ENCODE measurements at regions not wholly inside any gene's neighbourhood (a gene's known extent, or its start where the extent isn't known, plus 50 kb on each side); places are given as distances from the start of the nearest gene placed in this dataset.

DNA sequence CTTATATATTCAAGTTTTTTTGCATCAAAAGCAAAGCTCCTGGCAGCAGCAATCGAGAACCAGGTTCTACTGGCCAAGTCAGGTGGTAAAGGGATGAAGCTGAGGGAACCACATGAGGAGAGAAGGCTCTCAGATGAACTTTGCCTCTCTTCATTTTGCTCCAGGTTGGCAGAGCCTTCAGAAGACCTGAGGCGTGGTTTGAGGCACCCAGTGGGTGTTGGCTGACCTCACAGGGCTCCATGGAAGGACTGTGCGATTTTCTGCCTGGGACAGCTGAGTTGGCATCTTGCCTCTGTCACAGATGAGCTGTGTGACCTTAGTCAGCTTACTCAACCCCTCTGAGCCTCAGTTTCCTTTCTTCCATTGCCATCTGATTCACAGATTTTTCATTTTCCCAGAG lies 89.0 kb downstream of the INSIG2 start:
- Histone ChIP-seq H3K9ac (ENCODE audit: low read length) (no peak overlapping the region), H3K27me3 (ENCODE audit: insufficient read depth, low read length) (peaks cover 3% of the 10 kb centered on the region), H2AFZ (ENCODE audit: low read depth, low read length) (no peak overlapping the region), H4K20me1 (ENCODE audit: insufficient read depth, low read length) (no peaks in the 10 kb centered on the region), H3K79me2 (ENCODE audit: insufficient read depth, low read length) (no peaks in the 10 kb centered on the region), H3K4me3 (ENCODE audit: insufficient read depth, low read depth, low read length) (no peak overlapping the region), H3K4me1 (ENCODE audit: insufficient read depth, low read length) (no peaks in the 10 kb centered on the region), H3K9me3 (ENCODE audit: insufficient read depth, low read depth, low read length) (no peaks in the 10 kb centered on the region), H3K36me3 (ENCODE audit: insufficient read depth, low read length) (no peaks in the 10 kb centered on the region), H3K4me2 (ENCODE audit: low read length) (no peak overlapping the region), H3K27ac (ENCODE audit: low read depth, low read length) (no peak overlapping the region)
- H3K36me3 Mint-ChIP-seq (ENCODE audit: low read depth, unreplicated experiment) = no peaks in the 10 kb centered on the region
- H3K4me3 Mint-ChIP-seq (ENCODE audit: unreplicated experiment) = no peak overlapping the region
- H3K27me3 Mint-ChIP-seq (ENCODE audit: low read depth, unreplicated experiment) = peaks cover 18% of the 10 kb centered on the region
- H3K27ac Mint-ChIP-seq (ENCODE audit: unreplicated experiment) = no peak overlapping the region
- no peaks in the 10 kb centered on the region for H3K4me1 Mint-ChIP-seq (ENCODE audit: low read depth, unreplicated experiment)
- DNase-seq (ENCODE audit: low read depth) (no peak), FAIRE-seq (no peak)
- TF ChIP-seq EZH2 (IDR thresholded peaks at IDR 0.05; ENCODE audit: insufficient read depth, low read length) = no peak
- no peak for TF ChIP-seq CTCF (IDR thresholded peaks at IDR 0.05; ENCODE audit: insufficient read depth, low read depth, low read length)
- H3K9me3 Mint-ChIP-seq (ENCODE audit: unreplicated experiment) = no peaks in the 10 kb centered on the region

GRCh38 chr2:118176601-118177000 lies 88.3 kb downstream of the INSIG2 start:
- no peaks in the 10 kb centered on the region for H3K36me3 Mint-ChIP-seq (ENCODE audit: low read depth, unreplicated experiment)
- H3K27ac ChIP-seq (ENCODE audit: low read depth, low read length) = no peak overlapping the region
- H4K20me1 ChIP-seq (ENCODE audit: insufficient read depth, low read length) = no peaks in the 10 kb centered on the region
- no peak overlapping the region for H3K4me3 Mint-ChIP-seq (ENCODE audit: unreplicated experiment)
- no peak overlapping the region for H3K27ac Mint-ChIP-seq (ENCODE audit: unreplicated experiment)
- no peaks in the 10 kb centered on the region for H3K4me1 ChIP-seq (ENCODE audit: insufficient read depth, low read length)
- H3K79me2 ChIP-seq (ENCODE audit: insufficient read depth, low read length) = no peaks in the 10 kb centered on the region
- TF ChIP-seq CTCF (IDR thresholded peaks at IDR 0.05; ENCODE audit: insufficient read depth, low read depth, low read length) (no peak), EZH2 (IDR thresholded peaks at IDR 0.05; ENCODE audit: insufficient read depth, low read length) (no peak)
- no peaks in the 10 kb centered on the region for H3K4me1 Mint-ChIP-seq (ENCODE audit: low read depth, unreplicated experiment)
- no peaks in the 10 kb centered on the region for H3K9me3 Mint-ChIP-seq (ENCODE audit: unreplicated experiment)
- H3K27me3 ChIP-seq (ENCODE audit: insufficient read depth, low read length) = peaks cover 3% of the 10 kb centered on the region
- FAIRE-seq = no peak
- H3K9ac ChIP-seq (ENCODE audit: low read length) = no peak overlapping the region
- H3K36me3 ChIP-seq (ENCODE audit: insufficient read depth, low read length) = no peaks in the 10 kb centered on the region
- peaks cover 18% of the 10 kb centered on the region for H3K27me3 Mint-ChIP-seq (ENCODE audit: low read depth, unreplicated experiment)
- no peak overlapping the region for H3K4me2 ChIP-seq (ENCODE audit: low read length)
- no peak overlapping the region for H2AFZ ChIP-seq (ENCODE audit: low read depth, low read length)
- no peak overlapping the region for H3K4me3 ChIP-seq (ENCODE audit: insufficient read depth, low read depth, low read length)
- H3K9me3 ChIP-seq (ENCODE audit: insufficient read depth, low read depth, low read length) = no peaks in the 10 kb centered on the region
- DNase-seq (ENCODE audit: low read depth) = no peak

GRCh38 chr2:118171546-118171945 lies 83.3 kb downstream of the INSIG2 start:
- no peaks in the 10 kb centered on the region for H4K20me1 ChIP-seq (ENCODE audit: insufficient read depth, low read length)
- H3K4me3 ChIP-seq (ENCODE audit: insufficient read depth, low read depth, low read length) = no peak overlapping the region
- no peaks in the 10 kb centered on the region for H3K9me3 ChIP-seq (ENCODE audit: insufficient read depth, low read depth, low read length)
- TF ChIP-seq EZH2 (IDR thresholded peaks at IDR 0.05; ENCODE audit: insufficient read depth, low read length) (no peak), CTCF (IDR thresholded peaks at IDR 0.05; ENCODE audit: insufficient read depth, low read depth, low read length) (no peak)
- H3K27me3 Mint-ChIP-seq (ENCODE audit: low read depth, unreplicated experiment) = peaks cover 10% of the 10 kb centered on the region
- H3K27ac Mint-ChIP-seq (ENCODE audit: unreplicated experiment) = no peak overlapping the region
- H3K36me3 Mint-ChIP-seq (ENCODE audit: low read depth, unreplicated experiment) = no peaks in the 10 kb centered on the region
- no peak overlapping the region for H2AFZ ChIP-seq (ENCODE audit: low read depth, low read length)
- peaks cover 2% of the 10 kb centered on the region for H3K27me3 ChIP-seq (ENCODE audit: insufficient read depth, low read length)
- H3K4me3 Mint-ChIP-seq (ENCODE audit: unreplicated experiment) = no peak overlapping the region
- FAIRE-seq (no peak), DNase-seq (ENCODE audit: low read depth) (no peak)
- H3K4me1 ChIP-seq (ENCODE audit: insufficient read depth, low read length) = no peaks in the 10 kb centered on the region
- H3K9me3 Mint-ChIP-seq (ENCODE audit: unreplicated experiment) = no peaks in the 10 kb centered on the region
- no peak overlapping the region for H3K9ac ChIP-seq (ENCODE audit: low read length)
- H3K27ac ChIP-seq (ENCODE audit: low read depth, low read length) = no peak overlapping the region
- H3K4me1 Mint-ChIP-seq (ENCODE audit: low read depth, unreplicated experiment) = peaks cover 2% of the 10 kb centered on the region
- H3K79me2 ChIP-seq (ENCODE audit: insufficient read depth, low read length) = no peaks in the 10 kb centered on the region
- no peaks in the 10 kb centered on the region for H3K36me3 ChIP-seq (ENCODE audit: insufficient read depth, low read length)
- H3K4me2 ChIP-seq (ENCODE audit: low read length) = no peak overlapping the region
